ENCODE measurements at regions not wholly inside any gene's neighbourhood (a gene's known extent, or its start where the extent isn't known, plus 50 kb on each side); places are given as distances from the start of the nearest gene placed in this dataset.

DNA sequence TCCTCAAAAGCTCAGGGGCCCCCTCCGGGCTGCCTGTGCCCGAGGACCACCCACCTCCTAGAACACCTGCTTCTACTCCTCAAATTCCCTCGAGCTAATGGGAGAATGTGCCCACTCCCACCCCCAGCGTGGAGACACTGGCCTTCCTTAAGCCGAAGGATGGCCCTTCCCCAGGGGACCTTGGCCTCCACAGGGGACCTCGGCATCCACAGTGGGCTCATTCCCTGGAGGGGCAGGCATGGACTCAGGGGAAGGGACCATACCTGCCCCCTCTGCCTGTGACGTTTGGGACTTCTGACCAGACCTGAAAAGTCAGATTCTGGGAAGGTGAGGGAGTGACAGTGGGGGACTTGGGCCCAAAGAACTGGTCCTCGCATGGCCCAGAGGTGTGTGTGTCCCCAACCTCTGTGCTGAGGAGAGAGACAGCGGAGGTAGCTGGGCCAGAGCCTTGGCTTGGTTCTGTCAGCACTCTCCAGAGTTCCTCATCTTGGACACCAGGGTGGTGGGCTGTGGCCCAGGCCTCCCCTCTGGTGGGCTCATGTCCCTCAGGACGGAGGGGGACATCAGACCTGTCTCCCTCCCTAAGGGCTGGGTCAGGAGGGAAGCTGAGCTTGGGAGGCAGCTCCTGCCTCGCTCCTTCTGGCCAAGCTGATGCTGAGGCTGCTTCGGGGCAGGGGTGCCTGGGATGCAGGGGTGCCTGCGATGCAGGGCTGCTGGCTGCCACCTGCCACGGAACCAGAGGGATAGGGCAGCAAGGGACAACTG lies 240.4 kb downstream of the HAUS1 start (continued):
- TF ChIP-seq JUND (IDR thresholded peaks at IDR 0.05; ENCODE audit: low read length) (no peak), SP4 (IDR thresholded peaks at IDR 0.05; ENCODE audit: low read length) (no peak), TCF12 (IDR thresholded peaks at IDR 0.05; ENCODE audit: low read depth, low read length) (no peak), MAFK (IDR thresholded peaks at IDR 0.05; ENCODE audit: low read depth, low read length) (no peak), RNF2 (IDR thresholded peaks at IDR 0.05; ENCODE audit: borderline replicate concordance, low read depth, low read length, missing control alignments, poor library complexity, severe bottlenecking) (no peak), BACH1 (IDR thresholded peaks at IDR 0.05; ENCODE audit: low read length) (no peak)

All from H1 (cell line).